Spleen (tissue), 11 donors: ENCODE measurements at regions not wholly inside any gene's neighbourhood (a gene's known extent, or its start where the extent isn't known, plus 50 kb on each side); places are given as distances from the start of the nearest gene placed in this dataset.

Source experiments
- DNase-seq: peaks from one replicate; pipeline ENCODE4 v3.0.0-alpha.2; 2020
- H3K27ac ChIP-seq, 8 donors: fragments of 200-600 bp; sonication (generic) in 7 of 8; 1 replicate in 4 of 8; 2 replicates in 4 of 8; pipeline versions ENCODE4 v1.5.0 to v1.8.0; 2016 to 2021; ENCODE audit warnings: inconsistent platforms in 4 of 8, mild to moderate bottlenecking in 4 of 8, moderate library complexity in 1 of 8
- H3K27me3 ChIP-seq, 7 donors: fragments of 200-600 bp; sonication (generic) in 6 of 7; replicated peaks in 1 of 7; 1 replicate in 4 of 7; 2 replicates in 3 of 7; pipeline versions ENCODE4 v1.5.0 to v1.8.0; 2016 to 2021; ENCODE audit warnings: inconsistent platforms in 3 of 7, mild to moderate bottlenecking in 1 of 7
- H3K36me3 ChIP-seq, 6 donors: fragments of 200-600 bp; sonication (generic) in 5 of 6; 1 replicate in 4 of 6; 2 replicates in 2 of 6; pipeline versions ENCODE4 v1.5.0 to v1.8.0; 2016 to 2021; ENCODE audit warnings: inconsistent platforms in 2 of 6
- H3K4me1 ChIP-seq, 6 donors: fragments of 200-600 bp; sonication (generic) in 5 of 6; 1 replicate in 3 of 6; 2 replicates in 3 of 6; pipeline versions ENCODE4 v1.5.0 to v1.8.0; 2016 to 2021; ENCODE audit warnings: inconsistent platforms in 3 of 6
- H3K4me3 ChIP-seq, 8 donors: fragments of 200-600 bp; sonication (generic) in 7 of 8; 1 replicate in 4 of 8; 2 replicates in 4 of 8; pipeline versions ENCODE4 v1.5.0 to v1.8.0; 2016 to 2021; ENCODE audit warnings: inconsistent platforms in 4 of 8, mild to moderate bottlenecking in 4 of 8, moderate library complexity in 2 of 8
- H3K9me3 ChIP-seq, 8 donors: fragments of 200-600 bp; sonication (generic) in 7 of 8; 1 replicate in 4 of 8; 2 replicates in 4 of 8; pipeline versions ENCODE4 v1.5.0 to v1.8.0; 2016 to 2021; ENCODE audit warnings: inconsistent platforms in 4 of 8
- POLR2A ChIP-seq, 3 donors: fragments of 450-650 bp; IDR thresholded peaks; one replicate each; pipeline ENCODE4 v1.5.1; 2017; ENCODE audit warnings: antibody characterized with exemption in 3 of 3, mild to moderate bottlenecking in 1 of 3
- POLR2AphosphoS5 ChIP-seq, 3 donors: sonication (generic); formaldehyde crosslinking; IDR thresholded peaks; one replicate each; pipeline ENCODE4 v1.5.1; 2017; ENCODE audit warnings: antibody characterized with exemption in 3 of 3
- whole genome bisulfite sequencing, 5 donors: extraction: QIAGEN DNeasy Blood & Tissue Kit in 3 of 5; methylation state at CpG; one replicate each; pipeline versions ENCODE4 v1.1.5 to v1.1.7; 2013 to 2018; 5-methylcytosine and 5-hydroxymethylcytosine counted together
- intact Hi-C: fragments of 100-400 bp; cut with DNase I; formaldehyde crosslinking; loops from one replicate; pipeline ENCODE4 v1.15.0; 2023; ENCODE audit warnings: low total_unique reads
- TF ChIP-seq, protein P1 (sequence below), 11 experiments: fragments of 200-600 bp in 7 of 11; fragments of 450-650 bp in 4 of 11; sonication (generic) in 4 of 11; IDR thresholded peaks in 8 of 11; conservative IDR thresholded peaks in 3 of 11; 1 replicate in 7 of 11; 2 replicates in 4 of 11; pipeline versions ENCODE4 v1.4.0 to v1.8.0; 2016 to 2021; ENCODE audit warnings: antibody characterized with exemption in 11 of 11, inconsistent platforms in 4 of 11, mild to moderate bottlenecking in 1 of 11
- donor health status: healthy with polysubstance abuse.
- donor health status: DM: no; HTN: no; CAD: no; lungs with moderate emphysema.
- donor health status: DM: no; HTN: no; CAD: no.
- donor health status: Bipolar disorder and iron deficiency.
- donor health status: healthy.
- donor health status: DM: no; HTN: no; CAD: no.
- donor health status: DM: yes; HTN: yes; CAD: no.

DNA sequence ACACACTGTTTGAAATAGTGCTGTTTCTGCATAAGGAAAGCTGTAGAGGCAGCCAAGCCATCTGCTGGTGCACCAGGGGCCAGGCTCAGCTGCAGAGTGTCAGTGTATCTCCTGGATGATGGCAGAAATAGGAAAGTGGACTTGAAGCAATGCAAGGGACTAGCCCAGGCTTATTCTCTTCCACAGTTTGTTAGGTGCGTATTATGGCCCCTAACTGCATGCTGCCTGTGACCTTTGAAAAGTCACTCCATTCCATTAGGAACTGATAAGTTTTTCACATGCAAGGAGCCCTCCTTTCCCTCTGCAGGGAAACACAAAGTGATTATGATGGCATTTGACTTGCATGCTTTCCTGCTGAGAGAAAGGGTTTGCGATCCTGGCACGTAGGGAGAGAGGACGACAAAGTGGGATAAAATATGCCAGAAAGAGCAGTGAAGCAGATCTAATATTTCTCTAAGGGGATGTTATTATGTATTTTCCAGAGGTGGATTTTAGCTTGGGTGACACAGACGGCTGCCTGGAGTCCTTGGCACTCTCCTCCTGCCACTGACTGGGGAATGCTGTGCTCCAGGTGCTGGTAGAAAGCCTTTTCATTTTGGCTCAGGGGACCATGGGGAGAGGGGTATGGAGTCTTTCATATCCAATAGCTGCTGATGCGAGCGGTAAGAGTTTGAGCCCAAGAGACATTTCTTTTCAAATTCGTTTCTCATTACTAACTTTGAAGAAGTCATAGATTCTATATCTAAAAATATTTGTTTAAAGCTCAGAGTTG, 402.1 kb upstream of the B3GALT2 start:
- intact Hi-C loops: no loop called here
- peaks cover 0 to 2% (median 0%) of the 10 kb centered on the region in 8 donors for H3K9me3 ChIP-seq
- no peak for DNase-seq
- H3K36me3 ChIP-seq: no peaks in the 10 kb centered on the region
- H3K4me1 ChIP-seq: peaks cover 7 to 41% (median 21%) of the 10 kb centered on the region in 6 donors
- no peak for TF ChIP-seq POLR2A (IDR thresholded peaks at IDR 0.05)
- TF ChIP-seq, protein P1, sequence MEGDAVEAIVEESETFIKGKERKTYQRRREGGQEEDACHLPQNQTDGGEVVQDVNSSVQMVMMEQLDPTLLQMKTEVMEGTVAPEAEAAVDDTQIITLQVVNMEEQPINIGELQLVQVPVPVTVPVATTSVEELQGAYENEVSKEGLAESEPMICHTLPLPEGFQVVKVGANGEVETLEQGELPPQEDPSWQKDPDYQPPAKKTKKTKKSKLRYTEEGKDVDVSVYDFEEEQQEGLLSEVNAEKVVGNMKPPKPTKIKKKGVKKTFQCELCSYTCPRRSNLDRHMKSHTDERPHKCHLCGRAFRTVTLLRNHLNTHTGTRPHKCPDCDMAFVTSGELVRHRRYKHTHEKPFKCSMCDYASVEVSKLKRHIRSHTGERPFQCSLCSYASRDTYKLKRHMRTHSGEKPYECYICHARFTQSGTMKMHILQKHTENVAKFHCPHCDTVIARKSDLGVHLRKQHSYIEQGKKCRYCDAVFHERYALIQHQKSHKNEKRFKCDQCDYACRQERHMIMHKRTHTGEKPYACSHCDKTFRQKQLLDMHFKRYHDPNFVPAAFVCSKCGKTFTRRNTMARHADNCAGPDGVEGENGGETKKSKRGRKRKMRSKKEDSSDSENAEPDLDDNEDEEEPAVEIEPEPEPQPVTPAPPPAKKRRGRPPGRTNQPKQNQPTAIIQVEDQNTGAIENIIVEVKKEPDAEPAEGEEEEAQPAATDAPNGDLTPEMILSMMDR (IDR thresholded peaks at IDR 0.05 in 8 of 11, conservative IDR thresholded peaks at IDR 0.05 in 3 of 11): no peak
- no peak for TF ChIP-seq POLR2AphosphoS5 (IDR thresholded peaks at IDR 0.05)
- H3K27ac ChIP-seq: no peak overlapping the region
- no peaks in the 10 kb centered on the region for H3K27me3 ChIP-seq
- 77 to 88% (median 80%) methylated on average over 8 of the region's 8 CpGs for WGBS, 5 donors
- H3K4me3 ChIP-seq: no peak overlapping the region

DNA sequence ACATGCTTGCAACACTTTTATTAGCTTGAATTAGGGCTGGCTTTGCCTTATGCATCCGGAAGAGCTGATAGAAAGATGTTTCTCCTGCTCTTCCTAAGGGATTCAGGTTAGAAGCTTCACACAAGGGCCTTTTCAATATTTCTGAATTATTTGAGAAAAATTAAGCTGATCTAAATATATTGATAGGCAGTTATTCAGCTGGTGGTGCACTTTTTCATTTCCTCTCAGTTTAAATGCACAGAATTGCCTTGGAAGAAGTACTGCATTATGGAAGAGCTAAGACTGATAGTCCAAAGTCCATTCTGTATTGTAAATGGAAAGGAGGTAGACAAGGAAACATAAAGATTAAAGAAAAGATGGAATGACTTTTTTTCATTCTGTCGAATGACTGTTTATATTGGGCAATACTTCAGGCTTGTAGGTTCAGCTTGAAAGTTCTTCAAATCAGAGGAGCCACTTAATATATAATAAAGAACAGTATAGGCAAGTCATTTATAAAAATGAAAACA, 398.4 kb upstream of the B3GALT2 start:
- Histone ChIP-seq H3K4me1 (peaks cover 0 to 14% (median 8%) of the 10 kb centered on the region in 6 donors), H3K27ac (no peak overlapping the region), H3K36me3 (no peaks in the 10 kb centered on the region), H3K4me3 (no peak overlapping the region), H3K27me3 (peaks cover 0 to 4% (median 0%) of the 10 kb centered on the region in 7 donors), H3K9me3 (peaks cover 0 to 5% (median 0%) of the 10 kb centered on the region in 8 donors)
- TF ChIP-seq, protein P1 (IDR thresholded peaks at IDR 0.05 in 8 of 11, conservative IDR thresholded peaks at IDR 0.05 in 3 of 11): no peak
- TF ChIP-seq POLR2AphosphoS5 (IDR thresholded peaks at IDR 0.05) (no peak), POLR2A (IDR thresholded peaks at IDR 0.05) (no peak)
- DNase-seq: no peak
- 74 to 87% (median 79%) methylated on average over 2 of the region's 2 CpGs for WGBS, 5 donors
- intact Hi-C loops: no loop called here

DNA sequence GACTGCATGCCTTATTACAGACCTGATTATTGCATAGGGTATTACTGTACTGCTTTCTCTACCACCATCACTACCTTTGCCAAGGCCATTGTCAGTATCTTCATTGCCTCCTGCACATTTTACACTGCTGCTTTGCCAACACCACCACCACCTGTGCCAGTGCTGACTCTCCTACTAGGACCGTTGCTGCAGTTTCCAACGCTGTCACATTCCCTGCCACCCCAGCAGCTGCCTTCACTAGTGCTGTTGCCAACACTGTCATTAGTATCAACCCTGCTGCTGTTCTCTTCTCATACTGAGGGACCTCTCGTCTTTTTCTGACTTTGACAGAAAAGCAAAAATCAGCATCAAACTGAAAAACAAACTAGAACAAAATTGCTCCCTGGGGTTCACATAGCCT, 394.9 kb upstream of the B3GALT2 start:
- intact Hi-C loops: no loop called here
- WGBS, 5 donors: 92 to 98% (median 93%) methylated on average over 3 of the region's 3 CpGs
- no peak for DNase-seq
- Histone ChIP-seq H3K27ac (no peak overlapping the region), H3K9me3 (peaks cover 0 to 5% (median 0%) of the 10 kb centered on the region in 8 donors), H3K4me1 (no peaks in the 10 kb centered on the region), H3K4me3 (no peak overlapping the region), H3K36me3 (no peaks in the 10 kb centered on the region), H3K27me3 (peaks cover 0 to 4% (median 0%) of the 10 kb centered on the region in 7 donors)
- TF ChIP-seq POLR2AphosphoS5 (IDR thresholded peaks at IDR 0.05): no peak
- TF ChIP-seq, protein P1 (IDR thresholded peaks at IDR 0.05 in 8 of 11, conservative IDR thresholded peaks at IDR 0.05 in 3 of 11): no peak
- TF ChIP-seq POLR2A (IDR thresholded peaks at IDR 0.05): no peak

DNA sequence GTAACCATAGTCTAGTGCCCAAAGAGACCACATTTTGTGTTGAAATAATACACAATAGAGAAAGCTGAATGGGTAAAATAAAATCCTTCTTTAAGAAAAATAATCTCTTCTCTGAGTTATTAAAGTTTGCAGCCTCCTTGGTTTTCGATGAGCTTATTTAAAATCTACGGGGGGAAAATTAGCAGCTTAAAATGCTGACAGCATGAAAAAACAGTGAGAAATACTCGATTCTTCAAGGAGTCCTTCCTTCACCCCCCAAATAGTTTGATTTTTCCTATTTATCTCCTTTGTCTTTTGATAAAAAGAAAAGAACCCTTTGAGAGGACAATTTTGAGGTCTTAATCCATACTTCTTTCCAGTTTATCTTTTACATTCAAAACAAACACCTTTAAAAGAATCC, 394.0 kb upstream of the B3GALT2 start:
- WGBS, 5 donors: 93 to 97% (median 94%) methylated on average over 3 of the region's 3 CpGs
- Histone ChIP-seq H3K36me3 (no peaks in the 10 kb centered on the region), H3K4me3 (no peak overlapping the region), H3K9me3 (peaks cover 0 to 5% (median 0%) of the 10 kb centered on the region in 8 donors), H3K4me1 (no peaks in the 10 kb centered on the region), H3K27me3 (peaks cover 0 to 4% (median 0%) of the 10 kb centered on the region in 7 donors), H3K27ac (no peak overlapping the region)
- no peak for DNase-seq
- TF ChIP-seq, protein P1 (IDR thresholded peaks at IDR 0.05 in 8 of 11, conservative IDR thresholded peaks at IDR 0.05 in 3 of 11): no peak
- TF ChIP-seq POLR2A (IDR thresholded peaks at IDR 0.05): no peak
- TF ChIP-seq POLR2AphosphoS5 (IDR thresholded peaks at IDR 0.05): no peak
- intact Hi-C loops: no loop called here
